Embryonic facial prominence (tissue), 1 donor: ENCODE measurements at regions not wholly inside any gene's neighbourhood (a gene's known extent, or its start where the extent isn't known, plus 50 kb on each side); places are given as distances from the start of the nearest gene placed in this dataset.

Source experiments
- DNase-seq: peaks from one replicate; pipeline ENCODE4 v3.0.0-alpha.2; 2016; ENCODE audit errors: extremely low spot score

- no peak for DNase-seq
Measured at GRCh38 chr2:23198316-23199114, 186.5 kb upstream of the KLHL29 start.

- no peak for DNase-seq
Measured at GRCh38 chr2:23199115-23199918, 185.7 kb upstream of the KLHL29 start.

GRCh38 chr2:23200068-23200786 is 184.8 kb upstream of the KLHL29 start:
- DNase-seq = no peak

GRCh38 chr2:23200787-23201114 is 184.2 kb upstream of the KLHL29 start:
- DNase-seq = no peak

- no peak for DNase-seq
Measured at GRCh38 chr2:23203383-23203782, 181.6 kb upstream of the KLHL29 start.

GRCh38 chr2:23204685-23205242 is 180.2 kb upstream of the KLHL29 start:
- no peak for DNase-seq

GRCh38 chr2:23206650-23207049 is 178.3 kb upstream of the KLHL29 start:
- no peak for DNase-seq

GRCh38 chr2:23207871-23208270 is 177.1 kb upstream of the KLHL29 start:
- no peak for DNase-seq

GRCh38 chr2:23208339-23208738 is 176.6 kb upstream of the KLHL29 start:
- DNase-seq = no peak

- DNase-seq = no peak
Measured at GRCh38 chr2:23209059-23209458, 175.9 kb upstream of the KLHL29 start.

- no peak for DNase-seq
Measured at GRCh38 chr2:23211987-23212583, 172.9 kb upstream of the KLHL29 start.

GRCh38 chr2:23213196-23213595 is 171.8 kb upstream of the KLHL29 start:
- DNase-seq = no peak

GRCh38 chr2:23215016-23215415 is 170.0 kb upstream of the KLHL29 start:
- DNase-seq = no peak

GRCh38 chr2:23219666-23220065 is 165.3 kb upstream of the KLHL29 start:
- no peak for DNase-seq

- no peak for DNase-seq
Measured at GRCh38 chr2:23220513-23221094, 164.4 kb upstream of the KLHL29 start.

GRCh38 chr2:23221236-23221635 is 163.7 kb upstream of the KLHL29 start:
- DNase-seq = no peak

GRCh38 chr2:23221901-23222300 is 163.1 kb upstream of the KLHL29 start:
- DNase-seq = no peak

- no peak for DNase-seq
Measured at GRCh38 chr2:23230885-23231284, 154.1 kb upstream of the KLHL29 start.

- DNase-seq = no peak
Measured at GRCh38 chr2:23231865-23232264, 153.1 kb upstream of the KLHL29 start.

GRCh38 chr2:23235292-23235691 is 149.7 kb upstream of the KLHL29 start:
- no peak for DNase-seq

- DNase-seq = no peak
Measured at GRCh38 chr2:23235736-23236135, 149.2 kb upstream of the KLHL29 start.
